GM12874 (cell line): ENCODE measurements at regions not wholly inside any gene's neighbourhood (a gene's known extent, or its start where the extent isn't known, plus 50 kb on each side); places are given as distances from the start of the nearest gene placed in this dataset.

Source experiments
- TF ChIP-seq, protein P1 (sequence below): IDR thresholded peaks from 2 replicates; pipeline ENCODE4 v1.5.1; 2011; ENCODE audit warnings: low read depth, mild to moderate bottlenecking, control low read depth, low read length, moderate library complexity; ENCODE audit not compliant: insufficient read depth

DNA sequence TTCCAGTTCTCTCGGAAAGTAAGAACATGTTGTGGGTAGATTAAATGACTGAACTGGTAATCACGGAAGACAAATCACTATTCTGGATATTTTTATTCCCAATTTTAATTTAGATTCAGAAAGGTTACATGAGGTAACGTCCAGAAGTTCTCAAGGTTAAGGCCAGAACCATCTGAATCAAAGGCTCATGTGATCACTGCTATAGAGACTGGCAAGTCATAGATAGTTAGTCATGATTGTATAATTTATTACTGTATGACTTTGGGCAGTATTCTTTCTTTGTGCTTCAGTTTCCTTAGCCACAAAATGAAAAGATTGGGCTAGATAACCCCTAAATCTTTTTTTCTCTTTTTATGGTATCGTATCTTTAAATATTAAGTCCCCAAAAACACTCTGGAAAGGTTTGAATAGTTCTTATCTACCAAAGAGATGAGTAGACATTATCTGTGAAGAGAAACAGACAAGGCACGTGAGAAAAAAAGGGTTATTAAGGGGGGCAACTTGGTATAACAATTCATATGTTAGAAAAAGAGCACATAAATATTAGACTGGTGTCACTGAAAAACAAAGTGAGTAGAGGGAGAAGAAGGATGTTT, 241.0 kb downstream of the PTPRC start:
- TF ChIP-seq, protein P1, sequence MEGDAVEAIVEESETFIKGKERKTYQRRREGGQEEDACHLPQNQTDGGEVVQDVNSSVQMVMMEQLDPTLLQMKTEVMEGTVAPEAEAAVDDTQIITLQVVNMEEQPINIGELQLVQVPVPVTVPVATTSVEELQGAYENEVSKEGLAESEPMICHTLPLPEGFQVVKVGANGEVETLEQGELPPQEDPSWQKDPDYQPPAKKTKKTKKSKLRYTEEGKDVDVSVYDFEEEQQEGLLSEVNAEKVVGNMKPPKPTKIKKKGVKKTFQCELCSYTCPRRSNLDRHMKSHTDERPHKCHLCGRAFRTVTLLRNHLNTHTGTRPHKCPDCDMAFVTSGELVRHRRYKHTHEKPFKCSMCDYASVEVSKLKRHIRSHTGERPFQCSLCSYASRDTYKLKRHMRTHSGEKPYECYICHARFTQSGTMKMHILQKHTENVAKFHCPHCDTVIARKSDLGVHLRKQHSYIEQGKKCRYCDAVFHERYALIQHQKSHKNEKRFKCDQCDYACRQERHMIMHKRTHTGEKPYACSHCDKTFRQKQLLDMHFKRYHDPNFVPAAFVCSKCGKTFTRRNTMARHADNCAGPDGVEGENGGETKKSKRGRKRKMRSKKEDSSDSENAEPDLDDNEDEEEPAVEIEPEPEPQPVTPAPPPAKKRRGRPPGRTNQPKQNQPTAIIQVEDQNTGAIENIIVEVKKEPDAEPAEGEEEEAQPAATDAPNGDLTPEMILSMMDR, result no peak

DNA sequence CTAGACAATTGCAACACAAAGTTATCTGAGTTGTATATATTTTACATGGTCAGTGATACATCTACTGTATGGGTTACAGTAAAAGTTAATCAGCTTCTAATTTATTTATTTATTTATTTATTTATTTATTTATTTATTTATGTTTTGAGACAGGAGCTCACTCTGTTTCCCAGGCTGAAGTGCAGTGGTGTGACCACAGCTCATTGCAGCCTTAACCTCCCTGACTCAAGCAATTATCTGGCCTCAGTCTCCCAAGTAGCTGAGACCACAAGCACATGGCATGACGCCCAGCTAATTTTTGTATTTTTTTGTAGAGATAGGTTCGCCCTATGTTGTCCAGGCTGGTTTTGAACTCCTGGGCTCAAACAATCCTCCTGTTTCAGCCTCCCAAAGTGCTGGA, 241.6 kb downstream of the PTPRC start:
- TF ChIP-seq, protein P1, result no peak

GRCh38 chr1:198880818-198881597, 242.2 kb downstream of the PTPRC start:
- TF ChIP-seq, protein P1, result no peak

- TF ChIP-seq, protein P1, result no peak
Measured at GRCh38 chr1:198883184-198883583, 244.3 kb downstream of the PTPRC start.

- TF ChIP-seq, protein P1, result no peak
Measured at GRCh38 chr1:198887866-198888265, 249.0 kb downstream of the PTPRC start.

- TF ChIP-seq, protein P1, result no peak
Measured at GRCh38 chr1:198888379-198888943, 249.6 kb downstream of the PTPRC start.

- TF ChIP-seq, protein P1, result no peak
Measured at GRCh38 chr1:198889101-198889500, 250.3 kb downstream of the PTPRC start.
